ENCODE measurements at regions not wholly inside any gene's neighbourhood (a gene's known extent, or its start where the extent isn't known, plus 50 kb on each side); places are given as distances from the start of the nearest gene placed in this dataset.

DNA sequence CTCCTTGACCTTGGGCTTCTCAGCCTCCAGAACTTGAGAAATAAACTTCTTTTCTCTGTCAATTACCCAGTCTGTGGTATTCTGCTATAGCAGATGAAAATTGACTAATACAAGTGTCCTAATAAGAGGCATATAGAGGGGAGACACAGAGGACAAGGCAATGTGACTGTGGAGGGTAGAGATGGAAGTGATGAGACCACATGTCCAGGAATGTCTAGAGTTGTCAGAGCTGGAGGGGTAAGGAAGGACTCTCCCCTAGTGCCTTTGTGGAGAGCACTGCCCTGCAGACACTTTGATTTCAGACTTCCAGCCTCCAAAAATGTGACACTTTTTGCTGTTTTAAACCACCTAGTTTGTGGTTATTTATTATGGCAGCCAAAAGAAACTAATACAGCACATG, 74.4 kb downstream of the ACKR3 start (continued):
- TF ChIP-seq, protein P1, sequence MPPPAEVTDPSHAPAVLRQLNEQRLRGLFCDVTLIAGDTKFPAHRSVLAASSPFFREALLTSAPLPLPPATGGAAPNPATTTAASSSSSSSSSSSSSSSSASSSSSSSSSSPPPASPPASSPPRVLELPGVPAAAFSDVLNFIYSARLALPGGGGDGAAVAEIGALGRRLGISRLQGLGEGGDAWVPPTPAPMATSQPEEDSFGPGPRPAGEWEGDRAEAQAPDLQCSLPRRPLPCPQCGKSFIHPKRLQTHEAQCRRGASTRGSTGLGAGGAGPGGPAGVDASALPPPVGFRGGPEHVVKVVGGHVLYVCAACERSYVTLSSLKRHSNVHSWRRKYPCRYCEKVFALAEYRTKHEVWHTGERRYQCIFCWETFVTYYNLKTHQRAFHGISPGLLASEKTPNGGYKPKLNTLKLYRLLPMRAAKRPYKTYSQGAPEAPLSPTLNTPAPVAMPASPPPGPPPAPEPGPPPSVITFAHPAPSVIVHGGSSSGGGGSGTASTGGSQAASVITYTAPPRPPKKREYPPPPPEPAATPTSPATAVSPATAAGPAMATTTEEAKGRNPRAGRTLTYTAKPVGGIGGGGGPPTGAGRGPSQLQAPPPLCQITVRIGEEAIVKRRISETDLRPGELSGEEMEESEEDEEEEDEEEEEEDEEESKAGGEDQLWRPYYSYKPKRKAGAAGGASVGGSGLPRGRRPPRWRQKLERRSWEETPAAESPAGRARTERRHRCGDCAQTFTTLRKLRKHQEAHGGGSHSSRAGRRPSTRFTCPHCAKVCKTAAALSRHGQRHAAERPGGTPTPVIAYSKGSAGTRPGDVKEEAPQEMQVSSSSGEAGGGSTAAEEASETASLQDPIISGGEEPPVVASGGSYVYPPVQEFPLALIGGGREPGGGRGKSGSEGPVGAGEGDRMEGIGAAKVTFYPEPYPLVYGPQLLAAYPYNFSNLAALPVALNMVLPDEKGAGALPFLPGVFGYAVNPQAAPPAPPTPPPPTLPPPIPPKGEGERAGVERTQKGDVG (CRISPR knock-in tag; IDR thresholded peaks at IDR 0.05; ENCODE audit: borderline replicate concordance) = no peak
- TF ChIP-seq, protein P2, sequence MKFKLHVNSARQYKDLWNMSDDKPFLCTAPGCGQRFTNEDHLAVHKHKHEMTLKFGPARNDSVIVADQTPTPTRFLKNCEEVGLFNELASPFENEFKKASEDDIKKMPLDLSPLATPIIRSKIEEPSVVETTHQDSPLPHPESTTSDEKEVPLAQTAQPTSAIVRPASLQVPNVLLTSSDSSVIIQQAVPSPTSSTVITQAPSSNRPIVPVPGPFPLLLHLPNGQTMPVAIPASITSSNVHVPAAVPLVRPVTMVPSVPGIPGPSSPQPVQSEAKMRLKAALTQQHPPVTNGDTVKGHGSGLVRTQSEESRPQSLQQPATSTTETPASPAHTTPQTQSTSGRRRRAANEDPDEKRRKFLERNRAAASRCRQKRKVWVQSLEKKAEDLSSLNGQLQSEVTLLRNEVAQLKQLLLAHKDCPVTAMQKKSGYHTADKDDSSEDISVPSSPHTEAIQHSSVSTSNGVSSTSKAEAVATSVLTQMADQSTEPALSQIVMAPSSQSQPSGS (CRISPR knock-in tag; IDR thresholded peaks at IDR 0.05) = no peak
- TF ChIP-seq HOXD1 (CRISPR knock-in tag; IDR thresholded peaks at IDR 0.05) (no peak), NR2F1 (CRISPR knock-in tag; IDR thresholded peaks at IDR 0.05) (no peak), REXO4 (CRISPR knock-in tag; IDR thresholded peaks at IDR 0.05; ENCODE audit: borderline replicate concordance) (no peak), RFXANK (CRISPR knock-in tag; IDR thresholded peaks at IDR 0.05) (no peak), KDM4B (CRISPR knock-in tag; IDR thresholded peaks at IDR 0.05) (no peak)
- TF ChIP-seq, protein P3, sequence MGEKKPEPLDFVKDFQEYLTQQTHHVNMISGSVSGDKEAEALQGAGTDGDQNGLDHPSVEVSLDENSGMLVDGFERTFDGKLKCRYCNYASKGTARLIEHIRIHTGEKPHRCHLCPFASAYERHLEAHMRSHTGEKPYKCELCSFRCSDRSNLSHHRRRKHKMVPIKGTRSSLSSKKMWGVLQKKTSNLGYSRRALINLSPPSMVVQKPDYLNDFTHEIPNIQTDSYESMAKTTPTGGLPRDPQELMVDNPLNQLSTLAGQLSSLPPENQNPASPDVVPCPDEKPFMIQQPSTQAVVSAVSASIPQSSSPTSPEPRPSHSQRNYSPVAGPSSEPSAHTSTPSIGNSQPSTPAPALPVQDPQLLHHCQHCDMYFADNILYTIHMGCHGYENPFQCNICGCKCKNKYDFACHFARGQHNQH (CRISPR knock-in tag; IDR thresholded peaks at IDR 0.05) = no peak
- TF ChIP-seq, protein P4, sequence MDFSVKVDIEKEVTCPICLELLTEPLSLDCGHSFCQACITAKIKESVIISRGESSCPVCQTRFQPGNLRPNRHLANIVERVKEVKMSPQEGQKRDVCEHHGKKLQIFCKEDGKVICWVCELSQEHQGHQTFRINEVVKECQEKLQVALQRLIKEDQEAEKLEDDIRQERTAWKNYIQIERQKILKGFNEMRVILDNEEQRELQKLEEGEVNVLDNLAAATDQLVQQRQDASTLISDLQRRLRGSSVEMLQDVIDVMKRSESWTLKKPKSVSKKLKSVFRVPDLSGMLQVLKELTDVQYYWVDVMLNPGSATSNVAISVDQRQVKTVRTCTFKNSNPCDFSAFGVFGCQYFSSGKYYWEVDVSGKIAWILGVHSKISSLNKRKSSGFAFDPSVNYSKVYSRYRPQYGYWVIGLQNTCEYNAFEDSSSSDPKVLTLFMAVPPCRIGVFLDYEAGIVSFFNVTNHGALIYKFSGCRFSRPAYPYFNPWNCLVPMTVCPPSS (IDR thresholded peaks at IDR 0.05) = no peak
- TF ChIP-seq, protein P5, sequence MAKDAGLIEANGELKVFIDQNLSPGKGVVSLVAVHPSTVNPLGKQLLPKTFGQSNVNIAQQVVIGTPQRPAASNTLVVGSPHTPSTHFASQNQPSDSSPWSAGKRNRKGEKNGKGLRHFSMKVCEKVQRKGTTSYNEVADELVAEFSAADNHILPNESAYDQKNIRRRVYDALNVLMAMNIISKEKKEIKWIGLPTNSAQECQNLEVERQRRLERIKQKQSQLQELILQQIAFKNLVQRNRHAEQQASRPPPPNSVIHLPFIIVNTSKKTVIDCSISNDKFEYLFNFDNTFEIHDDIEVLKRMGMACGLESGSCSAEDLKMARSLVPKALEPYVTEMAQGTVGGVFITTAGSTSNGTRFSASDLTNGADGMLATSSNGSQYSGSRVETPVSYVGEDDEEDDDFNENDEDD (CRISPR knock-in tag; IDR thresholded peaks at IDR 0.05; ENCODE audit: borderline replicate concordance) = no peak

All from HepG2 (cell line).